ENCODE measurements at regions not wholly inside any gene's neighbourhood (a gene's known extent, or its start where the extent isn't known, plus 50 kb on each side); places are given as distances from the start of the nearest gene placed in this dataset.

DNA sequence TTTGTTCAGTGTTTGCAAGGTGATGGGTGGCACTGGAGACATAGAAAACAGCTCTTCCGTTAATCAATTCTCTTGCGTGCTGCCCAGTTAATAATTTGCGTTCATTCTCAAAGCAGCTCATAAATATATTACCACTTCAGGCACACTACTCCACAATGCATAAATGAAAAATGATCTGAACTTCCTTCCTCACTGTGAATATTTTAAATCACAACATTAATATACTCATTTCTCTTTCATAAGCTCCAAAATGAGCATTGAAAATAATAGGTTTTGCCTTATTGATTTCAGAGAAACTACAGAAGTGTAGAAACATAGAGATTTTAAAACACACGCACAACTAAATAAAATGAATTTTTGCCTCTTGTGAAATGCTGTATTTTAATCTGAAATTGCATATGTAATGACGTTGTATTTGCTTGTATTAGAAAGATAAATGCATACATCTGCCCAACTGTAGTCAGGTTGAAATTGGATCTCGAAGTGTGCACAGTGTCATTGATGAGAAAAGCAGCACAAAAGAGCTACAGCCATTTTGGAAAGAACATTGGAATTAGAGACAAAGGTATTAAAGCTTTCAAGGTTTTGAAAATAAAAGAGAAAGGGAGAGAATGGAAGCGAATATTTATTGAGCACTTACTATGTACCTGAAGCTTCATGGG lies 350.5 kb downstream of the LPIN1 start:
- DNase-seq (ENCODE audit: low read depth), result no peak
- TF ChIP-seq, protein P1, sequence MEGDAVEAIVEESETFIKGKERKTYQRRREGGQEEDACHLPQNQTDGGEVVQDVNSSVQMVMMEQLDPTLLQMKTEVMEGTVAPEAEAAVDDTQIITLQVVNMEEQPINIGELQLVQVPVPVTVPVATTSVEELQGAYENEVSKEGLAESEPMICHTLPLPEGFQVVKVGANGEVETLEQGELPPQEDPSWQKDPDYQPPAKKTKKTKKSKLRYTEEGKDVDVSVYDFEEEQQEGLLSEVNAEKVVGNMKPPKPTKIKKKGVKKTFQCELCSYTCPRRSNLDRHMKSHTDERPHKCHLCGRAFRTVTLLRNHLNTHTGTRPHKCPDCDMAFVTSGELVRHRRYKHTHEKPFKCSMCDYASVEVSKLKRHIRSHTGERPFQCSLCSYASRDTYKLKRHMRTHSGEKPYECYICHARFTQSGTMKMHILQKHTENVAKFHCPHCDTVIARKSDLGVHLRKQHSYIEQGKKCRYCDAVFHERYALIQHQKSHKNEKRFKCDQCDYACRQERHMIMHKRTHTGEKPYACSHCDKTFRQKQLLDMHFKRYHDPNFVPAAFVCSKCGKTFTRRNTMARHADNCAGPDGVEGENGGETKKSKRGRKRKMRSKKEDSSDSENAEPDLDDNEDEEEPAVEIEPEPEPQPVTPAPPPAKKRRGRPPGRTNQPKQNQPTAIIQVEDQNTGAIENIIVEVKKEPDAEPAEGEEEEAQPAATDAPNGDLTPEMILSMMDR (IDR thresholded peaks at IDR 0.05; ENCODE audit: insufficient read depth, low read depth, low read length, missing control alignments), result no peak
- no peak overlapping the region for H3K4me3 ChIP-seq (ENCODE audit: low read length)

DNA sequence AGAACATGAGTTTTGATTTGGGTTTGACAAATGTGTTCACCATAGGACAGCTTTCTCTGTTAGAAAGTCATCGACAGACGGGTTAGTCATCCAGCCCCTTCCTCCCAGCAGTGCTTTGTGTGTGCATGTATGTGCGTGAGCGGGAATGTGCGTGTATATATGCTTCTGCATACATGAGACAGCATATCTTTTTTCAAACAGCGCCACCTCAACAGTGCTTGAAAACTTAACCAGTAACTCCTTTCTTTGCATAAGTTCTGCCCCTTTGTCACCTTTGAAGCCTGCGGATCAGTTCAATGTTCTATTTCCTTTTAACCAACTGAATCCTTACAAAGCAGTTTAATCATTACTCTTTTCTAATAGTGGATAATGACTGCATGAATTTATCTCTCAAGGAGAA lies 351.4 kb downstream of the LPIN1 start:
- TF ChIP-seq, protein P1 (IDR thresholded peaks at IDR 0.05; ENCODE audit: insufficient read depth, low read depth, low read length, missing control alignments), result no peak
- H3K4me3 ChIP-seq (ENCODE audit: low read length), result no peak overlapping the region
- no peak for DNase-seq (ENCODE audit: low read depth)

DNA sequence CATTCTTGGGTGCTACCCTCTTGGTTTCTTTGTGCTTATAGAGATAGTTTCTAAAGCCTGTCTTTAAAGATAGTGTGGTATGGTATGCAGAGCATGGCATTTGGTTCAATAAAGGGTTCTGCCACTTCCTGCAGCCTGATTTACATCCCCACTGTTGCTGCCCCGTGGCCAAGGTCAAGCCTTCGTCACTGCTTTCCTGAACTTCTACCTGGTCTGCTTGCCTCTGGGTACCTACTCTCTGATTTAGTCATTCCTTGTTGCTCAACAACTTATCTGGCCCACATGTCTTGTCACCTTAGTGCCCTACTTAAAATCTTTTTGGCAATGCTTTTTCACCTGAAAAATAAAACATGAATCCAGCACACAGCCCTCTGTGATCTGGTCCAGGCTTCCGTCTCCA lies 352.9 kb downstream of the LPIN1 start:
- DNase-seq (ENCODE audit: low read depth), result peak; percentile 19
- TF ChIP-seq, protein P1 (IDR thresholded peaks at IDR 0.05; ENCODE audit: insufficient read depth, low read depth, low read length, missing control alignments), result no peak

DNA sequence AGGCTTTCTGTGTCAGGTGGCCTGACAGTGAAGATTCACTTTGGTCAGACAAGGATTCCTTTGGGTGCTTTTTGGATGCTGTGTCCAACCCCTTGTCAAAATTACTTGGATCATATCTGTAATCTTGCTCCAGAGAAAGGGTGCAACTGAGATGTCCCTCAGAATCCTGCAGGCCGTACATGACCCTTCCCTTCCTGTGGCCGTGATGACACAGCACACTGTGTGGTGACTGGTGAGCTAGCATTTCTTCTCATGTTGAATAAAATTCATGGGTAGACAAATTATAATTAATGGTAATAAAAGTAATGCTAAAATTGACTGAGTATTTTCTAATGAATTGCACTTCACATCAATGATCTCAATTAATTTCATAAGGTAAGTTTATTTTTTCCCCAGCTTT lies 356.2 kb downstream of the LPIN1 start:
- no peak for DNase-seq (ENCODE audit: low read depth)
- no peak overlapping the region for H3K4me3 ChIP-seq (ENCODE audit: low read length)
- TF ChIP-seq, protein P1 (IDR thresholded peaks at IDR 0.05; ENCODE audit: insufficient read depth, low read depth, low read length, missing control alignments), result no peak

More for the DNA sequence above, 352.9 kb downstream of the LPIN1 start:
- H3K4me3 ChIP-seq (ENCODE audit: low read length), result no peak overlapping the region

DNA sequence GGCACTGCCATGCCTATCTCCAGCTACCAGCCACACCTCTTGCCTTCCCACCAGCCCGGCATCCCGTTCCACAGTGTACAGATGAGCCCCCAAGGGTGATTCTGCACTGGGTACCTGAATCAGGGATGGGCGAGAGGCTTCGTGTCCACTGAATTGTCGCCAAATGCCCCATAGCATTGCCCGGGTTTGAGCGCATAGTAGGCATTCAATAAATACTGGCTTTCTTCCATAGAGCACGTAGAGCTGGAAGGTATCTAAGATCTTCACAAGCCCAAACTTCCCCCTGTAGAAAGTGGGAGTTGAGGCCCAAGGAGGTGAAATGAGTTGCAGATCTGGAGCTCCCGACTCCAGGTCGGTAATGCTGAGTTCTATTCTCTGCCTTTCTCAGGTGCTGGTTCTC lies 358.7 kb downstream of the LPIN1 start:
- H3K4me3 ChIP-seq (ENCODE audit: low read length), result no peak overlapping the region
- TF ChIP-seq, protein P1 (IDR thresholded peaks at IDR 0.05; ENCODE audit: insufficient read depth, low read depth, low read length, missing control alignments), result no peak
- no peak for DNase-seq (ENCODE audit: low read depth)

DNA sequence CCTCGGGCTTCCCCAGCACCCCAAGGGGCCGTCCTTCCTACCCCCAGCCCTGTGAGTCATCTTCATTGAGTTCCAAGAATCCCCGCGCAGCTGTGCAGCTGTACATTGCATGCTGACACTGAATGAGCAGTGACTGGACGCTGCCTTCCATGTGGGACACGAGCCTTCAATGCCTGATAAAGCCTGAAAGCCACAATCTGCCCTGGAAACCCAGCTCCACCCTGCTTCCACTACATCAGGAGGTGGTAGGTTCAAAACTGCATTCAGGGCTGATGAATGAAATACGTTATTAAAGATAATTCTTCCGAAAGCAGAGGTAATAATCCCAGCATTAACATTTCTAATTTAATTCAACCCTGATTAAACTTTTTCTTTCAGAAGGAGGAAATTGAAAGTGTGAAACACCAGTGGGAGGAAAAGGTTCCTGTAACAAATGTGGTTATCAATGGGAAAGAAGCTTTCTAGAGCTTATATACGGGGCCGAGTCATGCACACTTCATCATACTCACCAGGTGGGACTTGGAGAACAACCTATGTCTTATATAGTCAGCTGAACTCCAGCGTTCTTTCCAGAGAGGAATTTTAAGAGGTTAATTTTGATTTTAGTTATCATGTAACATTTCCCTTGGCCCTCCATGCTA lies 360.1 kb downstream of the LPIN1 start:
- no peak overlapping the region for H3K4me3 ChIP-seq (ENCODE audit: low read length)
- peak; percentile 96 for DNase-seq (ENCODE audit: low read depth)
- TF ChIP-seq, protein P1 (IDR thresholded peaks at IDR 0.05; ENCODE audit: insufficient read depth, low read depth, low read length, missing control alignments), result no peak

DNA sequence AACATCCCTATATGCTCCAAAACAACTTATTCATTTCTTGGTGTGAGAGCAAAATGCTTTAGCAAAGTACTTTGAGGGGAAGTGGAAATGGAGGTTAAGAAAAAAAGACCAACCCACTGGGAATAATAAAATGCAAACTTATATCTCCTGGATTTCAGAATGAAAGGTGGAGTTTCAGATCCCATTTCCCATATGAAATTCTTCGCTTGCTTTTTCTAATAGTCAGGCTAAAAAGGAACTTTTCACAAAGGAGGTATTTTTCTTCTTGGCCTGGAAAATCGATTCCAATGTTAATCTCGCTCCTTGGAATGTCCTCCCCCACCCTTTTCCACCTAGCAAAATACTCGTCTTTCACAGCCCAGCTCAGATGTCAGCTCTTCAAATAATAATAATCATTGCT lies 360.9 kb downstream of the LPIN1 start:
- TF ChIP-seq, protein P1 (IDR thresholded peaks at IDR 0.05; ENCODE audit: insufficient read depth, low read depth, low read length, missing control alignments), result no peak
- no peak for DNase-seq (ENCODE audit: low read depth)
- no peak overlapping the region for H3K4me3 ChIP-seq (ENCODE audit: low read length)
